A673 (cell line): ENCODE measurements at regions not wholly inside any gene's neighbourhood (a gene's known extent, or its start where the extent isn't known, plus 50 kb on each side); places are given as distances from the start of the nearest gene placed in this dataset.

Experiments
- BruUV-seq: library from RNA; stranded (reverse); fragments of 400-500 nt; replicated peaks from 2 replicates; lab custom pipeline; 2021; lab: Mats Ljungman, UMichigan
- CTCF ChIA-PET: fragments of 300-600 bp; sonication (Branson Sonifier 250); formaldehyde crosslinking; loops from one replicate; lab custom pipeline; 2022; ENCODE audit warnings: antibody characterized with exemption; lab: Charles Lee
- POLR2A ChIA-PET: fragments of 300-600 bp; sonication (Branson Sonifier 250); formaldehyde crosslinking; loops from one replicate; lab custom pipeline; 2022; ENCODE audit warnings: antibody characterized with exemption; ENCODE audit not compliant: low non-redundant PET; lab: Charles Lee
- DNase-seq: peaks from one replicate; pipeline ENCODE4 v3.0.0-alpha.2; 2015; ENCODE audit warnings: low spot score
- H3K27ac ChIP-seq: fragments of 200-600 bp; sonication (generic); 2 replicates; pipeline ENCODE4 v1.5.1; 2016; ENCODE audit warnings: mixed run types, low read depth, mild to moderate bottlenecking, mixed read lengths, antibody characterized with exemption, low read length; ENCODE audit not compliant: poor library complexity, severe bottlenecking
- H3K27me3 ChIP-seq: fragments of 200-600 bp; sonication (generic); replicated peaks from 2 replicates; pipeline ENCODE4 v1.6.1; 2017; ENCODE audit warnings: mixed run types, low read depth, mild to moderate bottlenecking, mixed read lengths, antibody characterized with exemption, low read length; ENCODE audit not compliant: insufficient read depth, poor library complexity
- H3K36me3 ChIP-seq: fragments of 200-600 bp; sonication (generic); 2 replicates; pipeline ENCODE4 v1.6.1; 2016; ENCODE audit warnings: mixed run types, mild to moderate bottlenecking, mixed read lengths, antibody characterized with exemption, low read length; ENCODE audit not compliant: insufficient read depth, poor library complexity, severe bottlenecking
- H3K4me1 ChIP-seq: fragments of 200-600 bp; sonication (generic); 2 replicates; pipeline ENCODE4 v1.6.1; 2017; ENCODE audit warnings: mixed run types, mild to moderate bottlenecking, mixed read lengths, antibody characterized with exemption, low read length; ENCODE audit not compliant: insufficient read depth, poor library complexity, severe bottlenecking
- H3K4me3 ChIP-seq: fragments of 200-600 bp; sonication (generic); 2 replicates; pipeline ENCODE4 v1.5.1; 2016; ENCODE audit warnings: low read depth, mixed run types, mild to moderate bottlenecking, mixed read lengths, low read length; ENCODE audit not compliant: poor library complexity, severe bottlenecking
- H3K9me3 ChIP-seq: fragments of 200-600 bp; sonication (generic); 2 replicates; pipeline ENCODE4 v1.6.1; 2016; ENCODE audit warnings: mixed run types, low read depth, mild to moderate bottlenecking, mixed read lengths, antibody characterized with exemption, low read length; ENCODE audit not compliant: poor library complexity, severe bottlenecking
- EZH2 ChIP-seq: fragments of 200-600 bp; sonication (generic); IDR thresholded peaks from 2 replicates; pipeline ENCODE4 v1.6.1; 2017; ENCODE audit warnings: borderline replicate concordance, low read depth, mild to moderate bottlenecking, mixed read lengths, antibody characterized with exemption, low read length; ENCODE audit not compliant: poor library complexity, severe bottlenecking
- intact Hi-C: fragments of 100-400 bp; cut with micrococcal nuclease; formaldehyde crosslinking; loops from one replicate; pipeline ENCODE4 v1.10.0; 2022; ENCODE audit not compliant: unreplicated experiment
- TF ChIP-seq, protein P1 (sequence below): fragments of 300-800, 200-600 bp; sonication (generic); conservative IDR thresholded peaks from 2 replicates; pipeline ENCODE4 v1.5.1; 2017; ENCODE audit warnings: low read depth, mild to moderate bottlenecking, antibody characterized with exemption, low read length, moderate library complexity, mixed read lengths

DNA sequence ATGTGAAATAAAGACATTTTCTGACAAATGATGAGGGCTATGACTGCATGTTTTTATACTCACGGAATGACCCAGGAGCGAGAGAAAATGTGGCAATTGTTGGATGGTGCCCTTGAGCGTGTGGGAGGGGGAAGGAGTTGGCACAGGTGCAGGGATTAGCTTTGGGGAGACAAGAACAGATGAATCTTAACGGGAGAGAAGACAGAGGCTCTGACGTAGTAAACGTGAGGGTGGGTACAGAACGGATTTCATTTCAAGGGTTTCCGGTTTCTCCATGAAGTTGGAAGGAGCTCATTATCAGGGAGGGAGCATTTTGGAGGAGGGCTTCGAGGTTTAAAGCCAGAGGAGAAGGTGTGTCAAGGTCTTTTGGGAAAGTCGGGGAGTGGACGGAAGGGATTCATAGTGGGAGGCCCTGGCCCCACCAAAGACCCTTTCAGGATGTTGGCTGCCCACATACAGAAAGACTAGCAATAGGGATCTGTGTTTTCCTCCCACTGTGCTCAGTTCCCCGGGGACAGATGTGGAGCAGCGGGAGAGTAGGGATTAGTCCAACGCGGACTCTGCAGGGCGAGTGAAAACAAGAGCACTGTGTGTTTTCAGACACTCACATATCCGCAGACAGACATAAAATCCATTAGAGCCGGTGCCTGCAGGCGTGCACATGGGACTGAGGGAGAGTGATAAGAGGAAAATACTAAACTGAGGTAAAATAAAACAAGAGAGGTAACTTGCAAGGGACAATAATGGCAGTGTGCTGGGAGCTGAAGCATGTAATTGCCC lies 584.1 kb downstream of the AJAP1 start:
- Histone ChIP-seq H3K36me3 (no peaks in the 10 kb centered on the region), H3K4me1 (no peaks in the 10 kb centered on the region), H3K9me3 (peaks cover 6% of the 10 kb centered on the region), H3K27ac (no peak overlapping the region), H3K27me3 (no peaks in the 10 kb centered on the region), H3K4me3 (no peak overlapping the region)
- TF ChIP-seq, protein P1, sequence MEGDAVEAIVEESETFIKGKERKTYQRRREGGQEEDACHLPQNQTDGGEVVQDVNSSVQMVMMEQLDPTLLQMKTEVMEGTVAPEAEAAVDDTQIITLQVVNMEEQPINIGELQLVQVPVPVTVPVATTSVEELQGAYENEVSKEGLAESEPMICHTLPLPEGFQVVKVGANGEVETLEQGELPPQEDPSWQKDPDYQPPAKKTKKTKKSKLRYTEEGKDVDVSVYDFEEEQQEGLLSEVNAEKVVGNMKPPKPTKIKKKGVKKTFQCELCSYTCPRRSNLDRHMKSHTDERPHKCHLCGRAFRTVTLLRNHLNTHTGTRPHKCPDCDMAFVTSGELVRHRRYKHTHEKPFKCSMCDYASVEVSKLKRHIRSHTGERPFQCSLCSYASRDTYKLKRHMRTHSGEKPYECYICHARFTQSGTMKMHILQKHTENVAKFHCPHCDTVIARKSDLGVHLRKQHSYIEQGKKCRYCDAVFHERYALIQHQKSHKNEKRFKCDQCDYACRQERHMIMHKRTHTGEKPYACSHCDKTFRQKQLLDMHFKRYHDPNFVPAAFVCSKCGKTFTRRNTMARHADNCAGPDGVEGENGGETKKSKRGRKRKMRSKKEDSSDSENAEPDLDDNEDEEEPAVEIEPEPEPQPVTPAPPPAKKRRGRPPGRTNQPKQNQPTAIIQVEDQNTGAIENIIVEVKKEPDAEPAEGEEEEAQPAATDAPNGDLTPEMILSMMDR: no peak
- no peak for TF ChIP-seq EZH2
- no peak for DNase-seq
- ChIA-PET CTCF (no interaction called here), POLR2A (no interaction called here)
- no TSS peak for BruUV-seq
- intact Hi-C loops: no loop called here

DNA sequence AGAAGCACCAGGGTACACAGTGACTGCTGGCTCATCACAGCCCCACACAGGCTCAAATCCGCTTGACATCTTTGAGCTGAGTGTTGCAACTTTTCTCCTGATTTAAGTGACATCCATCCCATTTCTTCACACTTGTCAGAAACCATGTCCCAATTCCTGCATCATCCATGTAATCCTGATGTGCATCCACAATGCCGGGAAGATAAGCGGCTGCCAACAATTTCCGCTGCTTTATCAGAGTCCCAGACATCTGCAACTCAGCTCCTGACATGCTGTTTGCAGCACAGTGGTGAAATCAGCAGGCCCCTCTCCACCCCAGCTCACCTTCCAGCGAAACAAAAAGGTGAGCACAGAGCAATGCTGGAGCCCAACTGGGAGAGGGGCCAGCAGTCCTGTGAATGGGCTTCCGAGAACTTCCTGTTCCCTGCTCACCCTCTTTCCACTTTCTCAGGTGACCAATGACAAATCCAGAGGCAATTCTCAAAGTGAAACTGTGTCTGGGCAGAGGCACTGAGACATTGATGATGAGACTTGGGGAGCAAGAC lies 581.0 kb downstream of the AJAP1 start:
- Histone ChIP-seq H3K27ac (no peak overlapping the region), H3K36me3 (no peaks in the 10 kb centered on the region), H3K9me3 (peaks cover 3% of the 10 kb centered on the region), H3K4me3 (no peak overlapping the region), H3K27me3 (no peaks in the 10 kb centered on the region), H3K4me1 (no peaks in the 10 kb centered on the region)
- no TSS peak for BruUV-seq
- intact Hi-C loops: no loop called here
- POLR2A ChIA-PET: no interaction called here
- CTCF ChIA-PET: no interaction called here
- DNase-seq: no peak
- TF ChIP-seq, protein P1: no peak
- TF ChIP-seq EZH2: no peak

DNA sequence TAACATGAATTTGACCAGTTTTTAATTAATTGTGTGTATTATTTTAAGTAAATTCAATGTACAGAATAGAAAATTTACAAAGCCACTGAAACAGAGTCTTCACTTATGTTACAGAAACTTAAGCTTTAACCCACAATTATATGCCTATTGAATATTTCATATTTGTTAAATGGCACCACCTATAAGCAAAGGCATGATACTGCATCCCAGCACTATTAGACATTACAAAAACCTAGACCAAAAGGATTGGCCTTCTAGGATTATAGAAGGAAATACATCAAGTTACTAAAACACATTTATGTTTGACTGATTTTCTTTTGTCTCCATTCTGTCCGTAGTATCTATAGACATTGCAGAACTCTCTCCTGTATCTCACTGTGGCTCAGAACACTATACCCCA lies 578.1 kb downstream of the AJAP1 start:
- ChIA-PET CTCF (no interaction called here), POLR2A (no interaction called here)
- H3K27me3 ChIP-seq: peaks cover 4% of the 10 kb centered on the region
- no peak for TF ChIP-seq EZH2
- TF ChIP-seq, protein P1: no peak
- intact Hi-C loops: no loop called here
- DNase-seq: no peak
- no peaks in the 10 kb centered on the region for H3K36me3 ChIP-seq
- H3K9me3 ChIP-seq: peaks cover 3% of the 10 kb centered on the region
- no peak overlapping the region for H3K4me3 ChIP-seq
- H3K27ac ChIP-seq: no peak overlapping the region
- no TSS peak for BruUV-seq
- H3K4me1 ChIP-seq: no peaks in the 10 kb centered on the region
